HG02798 (cell line): ENCODE measurements at regions not wholly inside any gene's neighbourhood (a gene's known extent, or its start where the extent isn't known, plus 50 kb on each side); places are given as distances from the start of the nearest gene placed in this dataset.
A peak's percentile ranks its signal among the peaks of the same experiment; 100 is the strongest.

Experiments
- ATAC-seq: cut with Tn5 transposase; IDR thresholded peaks from one replicate; pipeline ENCODE4 v1.9.1; 2021; ENCODE audit warnings: mild to moderate bottlenecking; ENCODE audit not compliant: unreplicated experiment, poor library complexity

DNA sequence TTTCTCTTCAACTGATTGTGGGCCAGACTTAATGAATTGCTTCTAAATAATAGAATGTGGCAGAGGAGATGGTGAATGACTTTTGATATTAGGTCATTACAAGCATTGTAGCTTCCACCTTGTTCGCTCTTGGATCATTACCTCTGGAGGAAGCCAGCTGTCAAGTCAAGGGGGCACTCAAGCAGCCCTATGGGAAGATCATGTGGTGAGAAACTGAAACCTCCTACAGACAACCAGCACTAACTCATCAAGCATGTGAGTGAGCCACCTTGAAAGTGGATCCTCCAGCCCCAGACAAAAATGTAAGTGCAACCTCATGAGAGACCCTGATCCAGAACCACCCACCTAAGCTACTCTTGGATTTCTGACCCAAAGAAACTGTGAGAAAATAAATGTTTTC lies 109.8 kb upstream of the TBC1D5 start:
- ATAC-seq: peak; percentile 80

DNA sequence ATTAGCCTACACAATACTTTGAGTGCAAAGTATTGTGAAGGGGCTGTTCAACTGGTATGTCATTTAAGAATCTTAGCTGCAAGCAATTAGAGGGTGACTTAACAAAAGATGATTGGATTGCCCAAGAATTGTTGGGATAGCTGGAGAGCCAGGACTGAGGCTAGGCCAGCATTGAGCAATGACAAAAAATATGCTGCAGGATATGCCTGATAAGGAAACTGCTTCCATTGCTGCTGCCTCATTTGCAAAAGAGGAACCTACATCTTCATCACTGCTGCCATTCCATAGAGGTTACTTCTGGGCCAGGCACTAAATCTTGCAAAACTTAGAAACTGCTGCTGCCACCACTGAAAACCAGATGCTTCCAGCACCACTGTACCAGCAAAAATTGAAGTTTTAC lies 108.0 kb upstream of the TBC1D5 start:
- no peak for ATAC-seq

DNA sequence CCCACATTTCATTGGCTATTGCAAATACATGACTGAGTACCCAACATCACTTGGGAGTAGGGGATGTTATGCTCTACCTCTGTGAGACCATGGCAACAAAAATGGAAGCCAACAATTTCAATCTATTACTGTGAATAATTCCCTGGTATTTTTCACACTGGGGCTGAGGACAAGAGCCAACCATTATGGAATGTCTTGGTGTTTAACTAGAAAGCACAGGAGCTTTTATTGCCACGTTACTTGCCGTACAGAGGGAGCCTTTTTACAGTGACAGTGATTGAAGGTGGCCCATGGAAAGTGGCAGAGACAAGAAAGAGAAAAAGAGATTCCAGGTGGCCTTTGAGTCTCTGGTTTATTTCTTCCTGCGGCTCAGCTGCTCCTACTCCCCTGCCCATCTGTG lies 105.7 kb upstream of the TBC1D5 start:
- ATAC-seq: no peak

DNA sequence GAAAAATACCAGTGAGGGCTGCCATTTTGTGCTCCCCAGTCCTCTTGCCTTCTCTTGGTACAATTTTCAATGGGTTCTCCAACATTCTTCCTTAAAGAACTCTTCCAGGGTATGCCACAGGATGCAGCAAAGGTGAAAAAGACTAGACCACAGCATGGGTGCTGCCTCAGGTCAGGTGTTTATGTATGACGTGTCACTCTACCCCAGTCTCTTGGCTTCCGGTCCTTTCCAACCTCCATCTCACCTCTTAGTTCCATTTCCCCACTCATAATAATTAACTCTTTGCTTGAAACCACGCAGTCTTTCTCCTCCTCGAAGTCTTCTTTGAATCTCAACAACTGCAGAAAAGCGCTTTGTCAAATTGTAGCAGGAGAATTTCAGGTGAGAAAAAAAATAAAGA lies 104.7 kb upstream of the TBC1D5 start:
- no peak for ATAC-seq

DNA sequence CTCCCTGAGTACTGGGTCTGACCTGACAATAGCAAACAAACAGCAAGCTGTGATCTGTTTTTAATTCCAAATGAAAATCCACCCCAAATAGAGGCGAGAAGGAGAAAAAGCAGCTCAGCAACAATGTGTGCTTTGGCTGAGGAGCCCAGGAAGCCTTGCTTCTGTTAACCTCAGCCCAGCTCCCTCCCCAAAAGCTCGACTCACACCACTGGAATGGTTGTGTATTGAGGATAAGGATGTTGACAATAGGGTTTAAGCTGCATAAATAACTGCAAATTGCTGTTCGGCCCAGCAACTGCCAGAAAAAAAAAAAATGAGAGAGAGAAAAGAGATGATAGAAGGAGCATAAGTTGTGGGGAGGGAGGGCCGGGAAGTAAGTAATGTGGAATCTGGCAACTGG lies 104.0 kb upstream of the TBC1D5 start:
- ATAC-seq: no peak

DNA sequence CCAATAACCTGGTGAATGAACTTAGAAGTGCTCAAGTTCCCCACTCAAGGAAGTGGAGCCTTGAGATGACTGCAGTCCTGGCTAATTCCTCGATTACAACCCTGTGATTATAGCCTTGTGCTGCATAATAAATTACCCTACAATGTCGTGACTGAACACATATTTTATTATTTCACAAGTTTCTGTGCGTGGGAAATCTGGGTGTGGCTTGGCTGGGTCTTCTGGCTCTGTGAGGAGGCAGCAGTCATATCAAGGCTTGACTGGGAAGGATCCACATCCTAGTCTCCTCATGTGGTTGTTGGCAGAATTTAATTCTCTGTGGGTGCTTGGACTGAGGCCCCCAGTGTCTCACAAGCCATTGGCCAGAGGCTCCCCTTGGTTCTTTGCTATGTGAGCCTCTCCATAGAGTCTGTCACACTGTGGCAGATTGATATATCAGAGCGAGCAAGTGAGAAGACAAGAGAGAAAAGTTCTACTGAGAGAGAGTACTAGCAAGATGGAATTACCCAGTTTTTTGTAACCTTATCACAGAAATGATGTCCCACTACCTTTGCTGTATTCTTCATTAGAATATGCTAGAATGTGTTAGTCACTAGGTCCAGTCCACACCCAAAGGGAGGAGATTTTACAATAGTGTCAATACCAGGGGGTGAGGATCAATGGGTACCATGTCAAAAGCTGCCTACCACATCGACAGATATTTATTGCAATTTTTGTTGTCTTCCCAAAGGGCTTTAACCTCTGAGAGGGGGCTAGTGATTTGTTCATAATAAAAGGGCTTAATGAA lies 102.8 kb upstream of the TBC1D5 start:
- ATAC-seq: no peak

DNA sequence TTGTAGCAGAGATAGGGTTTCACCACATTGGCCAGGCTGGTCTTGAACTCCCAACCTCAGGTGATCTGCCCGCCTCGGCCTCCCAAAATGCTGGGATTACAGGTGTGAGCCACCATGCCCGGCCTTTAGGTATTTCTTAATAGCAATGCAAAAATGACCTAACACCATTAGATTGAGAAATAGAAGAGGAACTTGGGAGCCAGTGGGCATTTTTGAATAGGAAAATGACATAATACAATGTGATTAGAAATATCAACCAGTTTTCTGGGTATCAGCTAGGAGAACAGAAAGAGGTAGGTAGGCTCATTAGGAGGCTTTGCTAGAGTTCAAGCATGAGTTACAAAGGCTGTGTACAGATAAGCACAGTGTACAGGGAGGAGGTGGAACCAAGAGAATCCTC lies 101.8 kb upstream of the TBC1D5 start:
- no peak for ATAC-seq

DNA sequence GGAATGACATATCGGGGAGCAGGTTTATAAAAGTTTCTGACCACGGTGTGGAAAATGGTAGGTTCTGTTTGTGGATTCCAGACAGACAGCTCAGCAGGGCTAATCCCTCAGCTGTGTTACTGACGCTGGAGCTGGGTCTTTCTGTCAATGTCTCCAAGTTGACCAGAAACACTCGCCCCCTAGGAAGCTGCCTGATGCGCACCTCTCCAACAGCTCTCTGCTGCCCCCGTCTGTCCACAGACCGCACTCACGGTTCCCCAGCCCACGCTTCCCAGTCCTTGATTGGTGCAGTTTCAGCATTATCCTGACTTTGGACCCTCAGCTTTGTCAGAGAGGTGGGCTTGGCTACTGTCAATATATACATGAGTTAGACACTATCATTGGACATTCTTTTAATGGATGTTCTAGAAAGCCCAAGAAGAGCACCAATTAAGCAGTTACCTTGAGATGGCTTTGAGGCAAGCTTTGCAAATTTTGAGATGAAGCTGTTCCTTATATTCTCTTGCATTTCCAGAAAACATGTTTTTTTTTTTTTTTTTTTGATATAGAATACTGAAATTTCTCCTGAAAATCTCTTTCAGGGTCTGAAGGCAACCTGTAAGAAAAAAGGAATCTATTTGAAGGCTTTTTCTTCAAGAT lies 98.9 kb upstream of the TBC1D5 start:
- ATAC-seq: peak; percentile 93

DNA sequence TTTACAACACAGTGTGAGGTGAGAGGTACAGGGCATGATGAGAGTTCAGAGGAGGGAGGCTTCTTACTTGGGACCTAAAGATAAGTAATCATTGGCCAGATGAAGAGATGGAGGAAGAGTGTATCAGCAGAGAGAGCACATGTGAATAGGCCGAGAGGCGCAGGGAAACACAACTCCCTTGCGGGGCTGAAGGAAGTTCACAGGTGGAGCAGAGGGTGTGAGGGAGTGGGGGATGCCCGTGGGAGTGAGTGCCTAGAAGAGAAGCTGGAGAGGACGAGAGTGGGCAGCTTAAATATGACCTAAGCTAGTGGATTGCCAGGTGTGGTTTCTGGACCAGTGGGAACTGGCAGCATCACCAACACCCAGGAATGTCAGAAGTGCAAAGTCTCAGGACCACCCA lies 98.2 kb upstream of the TBC1D5 start:
- ATAC-seq: no peak

DNA sequence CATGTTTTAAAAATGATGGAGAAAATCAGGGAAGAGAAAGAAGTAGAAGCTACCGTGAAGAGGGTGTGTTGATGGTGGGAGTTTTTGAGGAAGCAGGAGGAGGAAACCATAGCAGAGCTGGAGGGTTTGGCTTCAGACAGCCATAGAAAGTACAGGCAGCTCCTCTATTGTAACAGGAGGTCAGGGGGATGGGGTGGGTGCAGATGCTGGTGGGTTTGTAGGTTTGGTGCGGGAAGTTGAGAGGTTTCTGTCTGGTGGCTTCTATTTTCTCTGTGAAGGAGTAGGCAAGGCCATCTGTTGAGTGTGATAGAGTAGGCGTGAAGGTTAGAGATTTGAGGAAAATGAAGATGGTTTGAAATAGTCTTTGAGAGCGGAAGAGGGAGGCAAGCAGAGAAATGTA lies 97.7 kb upstream of the TBC1D5 start:
- no peak for ATAC-seq

DNA sequence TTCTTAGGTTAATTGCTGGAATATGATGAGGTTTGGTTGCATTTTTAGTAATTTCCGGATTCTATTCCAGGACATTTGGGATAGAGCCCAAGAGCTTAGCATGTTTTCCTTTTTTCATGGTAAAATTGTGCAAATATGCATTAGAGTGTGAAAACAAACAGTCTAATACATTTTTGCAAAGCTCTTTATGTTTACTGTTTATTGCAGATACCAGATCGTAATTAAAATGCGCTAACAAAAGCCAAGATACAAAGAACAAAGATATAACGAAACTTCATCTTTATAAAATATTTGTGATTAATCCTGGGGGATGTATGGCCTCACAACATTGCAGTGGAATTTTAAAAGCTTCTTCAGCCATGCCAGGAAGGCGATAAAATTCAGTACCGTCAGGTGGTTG lies 94.5 kb upstream of the TBC1D5 start:
- ATAC-seq: no peak

DNA sequence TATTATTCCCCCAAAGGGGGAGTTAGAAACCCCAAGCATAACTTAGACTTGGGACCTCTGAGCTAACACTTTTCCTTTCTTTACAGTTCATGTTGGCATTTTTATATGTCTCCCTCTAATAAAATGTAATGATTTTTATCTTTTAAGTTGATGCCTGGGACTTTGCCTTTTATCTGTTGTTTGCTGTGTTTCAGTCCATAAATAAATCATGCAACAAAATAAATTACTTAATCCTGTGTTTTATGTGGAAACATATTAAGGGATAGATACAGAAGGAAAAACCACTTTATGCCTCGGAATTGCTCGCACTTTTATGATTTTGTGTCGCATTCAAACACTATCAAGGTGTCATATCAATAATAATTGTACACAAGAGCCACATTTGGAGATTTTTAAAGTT lies 93.7 kb upstream of the TBC1D5 start:
- no peak for ATAC-seq

DNA sequence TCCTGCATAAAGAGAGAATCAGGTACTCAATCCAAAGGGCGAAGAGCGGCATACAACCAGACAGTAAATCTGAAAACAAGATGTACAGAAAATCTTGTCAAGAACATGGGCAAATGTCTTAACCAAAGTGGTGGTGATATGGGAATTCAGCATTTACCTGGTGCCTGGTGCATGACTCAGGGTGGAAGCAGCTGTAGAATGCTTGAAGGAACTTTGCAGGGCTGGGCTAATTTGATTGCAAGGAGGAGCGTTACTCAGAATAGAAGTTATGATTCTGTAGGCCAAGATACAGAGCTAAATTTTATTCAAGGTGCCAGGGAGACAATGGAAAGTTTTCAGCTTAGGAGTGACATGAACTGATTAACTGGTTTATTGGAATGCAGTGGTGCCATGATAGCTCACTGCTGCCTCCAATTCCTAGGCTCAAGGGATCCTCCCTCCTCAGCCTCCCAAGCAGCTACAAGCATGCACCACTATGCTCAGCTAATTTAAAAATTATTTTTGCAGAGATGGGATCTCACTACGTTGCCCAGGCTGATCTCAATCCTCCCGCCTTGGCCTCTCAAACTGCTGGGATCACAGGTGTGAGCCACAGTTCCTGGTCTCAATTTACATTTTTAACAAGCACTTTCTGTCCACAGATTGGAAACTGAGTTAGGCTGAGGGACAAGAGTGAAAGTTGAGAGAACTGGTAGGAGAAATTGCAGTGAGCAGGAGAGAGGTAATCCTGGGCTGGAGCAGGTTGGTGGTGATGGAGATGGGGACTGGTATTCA lies 91.5 kb upstream of the TBC1D5 start:
- ATAC-seq: no peak

DNA sequence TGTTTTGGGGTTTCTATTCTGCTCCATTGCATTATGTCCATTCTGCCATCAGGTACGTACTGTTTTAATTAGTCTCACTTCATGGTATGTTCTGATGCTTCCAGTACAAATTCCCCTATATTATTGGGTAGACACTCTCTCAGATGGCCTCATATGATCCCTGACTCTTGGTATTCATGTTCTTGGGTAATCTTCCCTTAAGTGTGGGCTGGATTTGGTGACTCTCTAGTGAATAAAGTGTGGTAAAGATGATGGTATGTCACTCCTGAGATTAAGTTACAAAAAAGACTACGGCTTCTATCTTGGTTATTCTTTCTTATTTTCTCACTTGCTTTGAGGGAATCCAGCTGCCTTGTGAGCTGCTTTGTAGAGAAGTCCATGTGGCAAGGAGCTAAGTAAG lies 89.6 kb upstream of the TBC1D5 start:
- ATAC-seq: no peak

DNA sequence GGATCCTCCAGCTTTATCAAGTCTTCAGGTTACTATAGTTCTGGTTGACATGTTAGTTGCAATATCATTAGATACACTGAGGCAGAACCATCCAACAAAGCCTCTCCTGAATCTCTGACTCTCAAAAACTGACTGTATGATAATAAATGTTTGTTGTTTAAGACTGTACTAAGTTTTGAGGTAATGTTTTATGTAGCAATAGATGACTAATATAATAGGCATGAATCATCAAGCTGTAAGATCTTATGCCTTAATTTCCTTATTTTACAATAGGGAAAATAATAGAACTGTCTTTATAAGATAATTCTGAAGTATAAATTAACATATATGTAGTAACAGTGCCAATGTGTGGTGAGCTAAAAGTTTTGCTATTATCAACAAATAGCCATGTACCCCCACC lies 88.9 kb upstream of the TBC1D5 start:
- ATAC-seq: no peak

DNA sequence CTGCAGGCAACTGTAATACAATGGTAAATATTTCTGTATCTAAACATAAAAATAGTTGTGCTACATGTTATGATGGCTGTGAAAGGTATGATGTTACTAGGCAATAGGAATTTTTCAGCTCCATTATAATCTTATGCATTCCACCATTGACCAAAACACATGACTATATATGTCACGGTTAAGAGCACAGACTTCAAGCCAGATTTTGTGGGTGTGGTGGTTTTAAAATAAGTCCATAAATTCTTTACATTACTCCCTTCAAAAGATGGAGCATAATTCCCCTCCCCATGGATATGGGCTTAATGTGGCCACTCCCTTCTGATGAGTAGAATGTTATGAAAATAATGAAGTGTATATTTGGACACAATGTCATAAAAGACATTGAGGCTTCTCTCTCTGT lies 88.4 kb upstream of the TBC1D5 start:
- no peak for ATAC-seq

DNA sequence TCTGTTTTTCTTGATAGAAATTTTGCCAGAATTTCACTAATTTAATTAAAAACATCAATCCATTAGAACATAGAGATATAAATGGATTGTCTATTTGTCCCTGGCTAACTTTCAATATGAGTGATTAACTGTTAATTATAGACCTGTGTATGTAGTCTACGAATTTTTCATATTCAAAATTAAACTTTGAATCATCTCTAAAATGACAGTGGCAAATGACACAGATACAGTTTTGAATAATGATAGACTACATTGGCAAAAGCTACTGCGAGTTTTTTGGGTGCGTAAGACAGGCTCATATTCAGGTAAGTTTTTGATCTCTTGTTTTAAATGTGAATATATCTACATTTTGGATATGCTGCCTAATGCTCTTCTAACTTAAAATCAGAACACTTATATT lies 86.0 kb upstream of the TBC1D5 start:
- ATAC-seq: no peak

DNA sequence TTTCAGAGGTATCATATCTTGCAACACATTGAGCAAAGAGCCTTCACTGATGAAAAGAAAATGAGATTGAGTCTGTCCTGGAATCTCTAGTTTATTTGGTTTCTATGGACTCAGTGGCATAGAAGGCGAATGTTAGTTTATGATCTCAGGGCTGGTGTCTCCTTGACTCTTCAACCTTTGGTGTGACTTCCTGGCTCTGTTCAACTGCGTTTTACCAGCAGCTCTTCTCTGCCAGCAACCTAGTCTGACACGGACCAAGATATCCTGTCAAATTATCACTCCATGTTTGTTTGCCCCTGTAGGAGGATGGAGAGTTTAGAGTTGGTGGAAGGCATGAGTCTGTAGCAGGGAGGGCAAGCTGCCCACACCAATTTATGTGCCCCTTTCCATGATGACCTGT lies 82.9 kb upstream of the TBC1D5 start:
- ATAC-seq: no peak

DNA sequence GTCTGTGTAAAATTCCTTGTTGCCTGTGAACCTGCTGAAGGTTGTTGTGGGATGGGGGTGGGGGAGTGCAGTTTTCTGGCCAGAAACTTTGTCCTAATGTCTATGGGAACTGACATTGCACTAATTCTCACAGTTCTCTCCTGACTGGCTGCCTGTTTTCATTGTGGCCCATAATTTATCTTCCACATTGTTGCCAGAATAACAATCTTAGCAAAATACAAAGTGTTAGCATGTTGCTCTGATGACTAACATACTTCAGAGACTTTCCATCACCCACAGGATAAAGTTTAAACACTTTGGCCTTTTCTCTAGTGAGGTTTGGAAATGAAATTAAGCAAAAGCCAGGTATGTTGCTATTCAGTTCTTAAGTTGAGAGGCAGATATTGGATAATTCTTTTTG lies 81.4 kb upstream of the TBC1D5 start:
- ATAC-seq: no peak

DNA sequence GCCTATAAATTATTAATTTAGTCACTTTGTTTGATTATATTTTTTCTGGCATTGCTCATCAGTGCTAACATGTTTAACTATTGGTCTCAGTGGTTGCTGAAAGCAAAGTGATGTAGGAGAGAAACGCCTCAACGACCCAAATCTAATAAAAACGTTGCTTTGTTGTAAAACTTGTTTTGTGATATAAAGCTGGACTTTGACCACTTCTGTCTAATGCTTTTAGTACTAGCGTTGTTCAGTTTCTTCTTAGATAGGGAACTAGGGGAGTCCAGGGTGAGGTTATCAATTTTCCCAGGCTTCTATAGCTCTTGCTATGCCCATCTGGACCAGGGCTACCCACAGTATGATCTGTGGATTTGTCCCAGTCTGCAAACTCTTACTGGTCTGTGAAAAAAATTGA lies 80.6 kb upstream of the TBC1D5 start:
- ATAC-seq: no peak

DNA sequence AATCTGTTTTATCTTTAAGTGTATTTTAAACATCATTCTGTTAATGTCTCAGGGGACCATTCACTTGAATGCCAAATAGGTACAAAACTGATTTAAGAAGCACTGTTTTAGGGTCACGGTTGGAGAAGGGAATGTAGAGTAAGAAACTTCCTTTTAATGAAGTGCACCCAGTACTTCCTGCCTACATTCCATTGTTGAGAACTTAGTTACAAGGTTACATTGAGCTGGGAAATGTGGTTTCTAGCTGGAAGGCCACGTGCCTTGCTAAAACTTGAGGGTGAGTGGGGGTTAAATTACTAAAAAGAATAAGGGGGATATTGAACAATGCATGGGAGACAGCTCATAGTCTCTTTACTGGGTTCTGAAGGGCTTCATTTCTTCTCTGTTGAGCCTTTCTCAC lies 78.3 kb upstream of the TBC1D5 start:
- no peak for ATAC-seq

DNA sequence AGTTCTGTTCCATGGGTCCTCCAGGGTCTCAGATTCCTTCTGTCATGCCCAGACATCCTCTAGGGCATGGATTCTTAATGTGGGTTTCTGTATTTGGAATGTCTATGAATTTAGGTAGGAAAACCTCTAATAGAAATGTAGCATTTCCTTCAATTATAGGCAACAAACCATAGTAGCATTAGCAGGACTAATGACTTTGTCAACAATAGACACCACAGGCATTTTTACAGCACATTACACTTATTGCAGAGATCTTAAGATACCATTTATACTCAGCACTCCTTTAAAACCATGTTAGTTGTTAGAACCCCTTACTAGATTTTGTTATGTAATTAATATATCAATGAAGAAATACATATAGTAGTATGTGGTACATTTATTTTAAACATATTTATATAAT lies 77.8 kb upstream of the TBC1D5 start:
- no peak for ATAC-seq
